Adrenal gland (tissue), 5 donors: ENCODE measurements at regions not wholly inside any gene's neighbourhood (a gene's known extent, or its start where the extent isn't known, plus 50 kb on each side); places are given as distances from the start of the nearest gene placed in this dataset.

Experiments used
- CTCF ChIP-seq, 6 experiments: fragments of 450-650 bp in 4 of 6; fragments of 200-600 bp in 2 of 6; sonication (generic) in 1 of 6; IDR thresholded peaks; 1 replicate in 5 of 6; 2 replicates in 1 of 6; pipeline versions ENCODE4 v1.5.1 to v1.8.0; 2016 to 2021; ENCODE audit warnings: antibody characterized with exemption in 6 of 6, mild to moderate bottlenecking in 2 of 6, moderate library complexity in 1 of 6
- POLR2A ChIP-seq, 2 donors: fragments of 450-650 bp; IDR thresholded peaks; one replicate each; pipeline ENCODE4 v1.6.1; 2017; ENCODE audit warnings: antibody characterized with exemption in 2 of 2, mild to moderate bottlenecking in 2 of 2, moderate library complexity in 1 of 2
- donor health status: DM: no; HTN: no; CAD: no.

- TF ChIP-seq POLR2A (IDR thresholded peaks at IDR 0.05) (no peak), CTCF (IDR thresholded peaks at IDR 0.05) (no peak)
Measured at GRCh38 chr11:129723146-129723760, 92.4 kb upstream of the TMEM45B start.
